ENCODE measurements at regions not wholly inside any gene's neighbourhood (a gene's known extent, or its start where the extent isn't known, plus 50 kb on each side); places are given as distances from the start of the nearest gene placed in this dataset.

DNA sequence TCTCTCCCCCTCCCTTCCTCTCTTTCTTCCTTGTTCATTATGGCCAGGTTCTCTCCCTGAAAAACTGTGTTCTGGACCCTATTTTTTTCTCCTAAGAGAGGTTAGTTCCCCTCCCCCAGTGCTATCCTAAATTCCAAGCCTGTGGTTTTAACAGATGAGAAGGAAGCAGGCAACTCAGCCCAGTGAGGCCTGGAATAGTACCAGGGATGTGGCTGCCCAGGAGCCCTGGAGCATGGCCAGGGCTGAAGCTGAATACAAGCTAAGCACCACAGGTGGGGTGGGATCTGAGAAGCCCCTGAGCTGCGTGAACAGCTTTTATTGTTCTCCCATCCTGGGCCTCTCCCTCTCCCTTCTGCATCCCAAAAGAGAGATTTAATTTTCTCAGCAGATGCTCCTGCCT, 1581.3 kb upstream of the TMEM132C start:
- TF ChIP-seq, protein P1, sequence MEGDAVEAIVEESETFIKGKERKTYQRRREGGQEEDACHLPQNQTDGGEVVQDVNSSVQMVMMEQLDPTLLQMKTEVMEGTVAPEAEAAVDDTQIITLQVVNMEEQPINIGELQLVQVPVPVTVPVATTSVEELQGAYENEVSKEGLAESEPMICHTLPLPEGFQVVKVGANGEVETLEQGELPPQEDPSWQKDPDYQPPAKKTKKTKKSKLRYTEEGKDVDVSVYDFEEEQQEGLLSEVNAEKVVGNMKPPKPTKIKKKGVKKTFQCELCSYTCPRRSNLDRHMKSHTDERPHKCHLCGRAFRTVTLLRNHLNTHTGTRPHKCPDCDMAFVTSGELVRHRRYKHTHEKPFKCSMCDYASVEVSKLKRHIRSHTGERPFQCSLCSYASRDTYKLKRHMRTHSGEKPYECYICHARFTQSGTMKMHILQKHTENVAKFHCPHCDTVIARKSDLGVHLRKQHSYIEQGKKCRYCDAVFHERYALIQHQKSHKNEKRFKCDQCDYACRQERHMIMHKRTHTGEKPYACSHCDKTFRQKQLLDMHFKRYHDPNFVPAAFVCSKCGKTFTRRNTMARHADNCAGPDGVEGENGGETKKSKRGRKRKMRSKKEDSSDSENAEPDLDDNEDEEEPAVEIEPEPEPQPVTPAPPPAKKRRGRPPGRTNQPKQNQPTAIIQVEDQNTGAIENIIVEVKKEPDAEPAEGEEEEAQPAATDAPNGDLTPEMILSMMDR (IDR thresholded peaks at IDR 0.05): no peak
- no peaks in the 10 kb centered on the region for H3K4me1 Mint-ChIP-seq (ENCODE audit: low read depth)
- H3K36me3 Mint-ChIP-seq (ENCODE audit: low read depth): no peaks in the 10 kb centered on the region; the same call in 1 of the 2 replicates

DNA sequence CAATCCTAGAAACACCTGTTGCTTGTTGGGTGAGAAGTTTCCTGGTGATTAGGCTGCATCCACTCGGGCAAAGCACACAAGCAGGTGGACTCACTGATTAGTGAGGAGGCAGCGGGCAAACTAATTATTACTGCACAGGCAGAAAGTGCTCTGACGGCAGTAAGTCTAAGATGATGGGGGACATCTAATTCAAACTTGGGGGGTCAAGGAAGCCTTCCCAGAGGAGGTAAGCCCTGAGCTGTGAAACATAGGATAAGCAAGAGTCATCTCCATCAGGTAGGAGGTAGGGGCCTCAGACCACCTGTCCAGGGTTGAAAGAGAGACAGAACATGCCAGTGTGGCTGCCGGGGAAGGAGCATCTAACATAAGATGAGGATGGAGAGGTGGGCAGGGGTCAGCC, 1578.4 kb upstream of the TMEM132C start:
- Mint-ChIP-seq H3K4me3 (no peak overlapping the region), H3K9me3 (peaks cover 37% of the 10 kb centered on the region), H3K4me1 (ENCODE audit: low read depth) (no peaks in the 10 kb centered on the region), H3K27me3 (ENCODE audit: insufficient read depth) (no peaks in the 10 kb centered on the region; the same call in 1 of the 2 replicates), H3K36me3 (ENCODE audit: low read depth) (no peaks in the 10 kb centered on the region; the same call in 1 of the 2 replicates), H3K27ac (no peak overlapping the region)
- TF ChIP-seq, protein P1 (IDR thresholded peaks at IDR 0.05): no peak
- no peak for DNase-seq

More for the DNA sequence above, 1581.3 kb upstream of the TMEM132C start:
- Mint-ChIP-seq H3K27me3 (ENCODE audit: insufficient read depth) (peaks cover 1% of the 10 kb centered on the region; the same call in 1 of the 2 replicates), H3K4me3 (no peak overlapping the region), H3K9me3 (peaks cover 42% of the 10 kb centered on the region), H3K27ac (no peak overlapping the region)
- DNase-seq: no peak

DNA sequence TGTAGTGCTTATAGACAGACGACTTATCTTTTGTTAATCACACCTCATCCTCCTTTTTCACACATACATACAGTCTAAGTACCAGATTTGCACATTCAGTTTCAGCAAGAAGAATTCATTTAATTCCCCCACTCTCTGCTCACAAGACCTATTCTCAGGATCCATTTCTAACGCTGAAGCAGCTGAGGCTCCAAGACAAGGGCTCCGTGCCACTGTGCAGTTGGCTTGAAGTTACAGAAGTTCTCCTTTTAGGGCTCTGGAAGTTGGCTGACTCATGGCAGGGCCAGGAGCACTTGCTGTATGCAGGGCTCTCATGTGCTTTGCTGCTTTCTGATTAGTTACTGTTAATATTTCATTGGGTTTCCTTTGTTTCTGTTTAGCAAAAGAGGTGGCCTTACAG, 1566.9 kb upstream of the TMEM132C start:
- Mint-ChIP-seq H3K27ac (no peak overlapping the region), H3K4me1 (ENCODE audit: low read depth) (no peaks in the 10 kb centered on the region), H3K36me3 (ENCODE audit: low read depth) (0 out of 2 replicates have a peak, but pooled peaks cover 5% of the 10 kb centered on the region), H3K4me3 (no peak overlapping the region), H3K27me3 (ENCODE audit: insufficient read depth) (peaks cover 2% of the 10 kb centered on the region; the same call in 1 of the 2 replicates), H3K9me3 (peaks cover 9% of the 10 kb centered on the region)
- no peak for DNase-seq
- TF ChIP-seq, protein P1 (IDR thresholded peaks at IDR 0.05): no peak

DNA sequence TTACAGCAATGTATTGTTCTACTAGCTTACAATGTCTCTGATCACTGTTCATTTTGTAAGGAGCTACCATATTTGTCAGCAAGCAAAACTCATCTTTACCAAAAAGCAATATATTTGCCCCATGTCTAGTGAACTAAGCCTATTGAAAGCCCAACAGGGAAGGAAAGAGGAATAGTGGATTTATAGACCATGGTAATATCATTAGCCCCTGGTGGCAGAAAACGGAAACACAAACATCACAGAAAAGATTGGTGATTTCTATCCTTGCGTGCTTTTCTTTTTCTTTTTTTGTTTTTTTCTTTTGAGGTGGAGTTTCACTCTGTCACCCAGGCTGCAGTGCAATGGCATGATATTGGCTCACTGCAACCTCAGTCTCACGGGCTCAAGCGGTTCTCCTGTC, 1562.4 kb upstream of the TMEM132C start:
- H3K4me3 Mint-ChIP-seq: no peak overlapping the region
- no peak for DNase-seq
- no peaks in the 10 kb centered on the region for H3K36me3 Mint-ChIP-seq (ENCODE audit: low read depth)
- peaks cover 2% of the 10 kb centered on the region; the same call in 1 of the 2 replicates for H3K27me3 Mint-ChIP-seq (ENCODE audit: insufficient read depth)
- H3K4me1 Mint-ChIP-seq (ENCODE audit: low read depth): no peaks in the 10 kb centered on the region
- TF ChIP-seq, protein P1 (IDR thresholded peaks at IDR 0.05): peak; percentile 42
- no peak overlapping the region for H3K27ac Mint-ChIP-seq
- peaks cover 8% of the 10 kb centered on the region; the same call in 1 of the 2 replicates for H3K9me3 Mint-ChIP-seq

DNA sequence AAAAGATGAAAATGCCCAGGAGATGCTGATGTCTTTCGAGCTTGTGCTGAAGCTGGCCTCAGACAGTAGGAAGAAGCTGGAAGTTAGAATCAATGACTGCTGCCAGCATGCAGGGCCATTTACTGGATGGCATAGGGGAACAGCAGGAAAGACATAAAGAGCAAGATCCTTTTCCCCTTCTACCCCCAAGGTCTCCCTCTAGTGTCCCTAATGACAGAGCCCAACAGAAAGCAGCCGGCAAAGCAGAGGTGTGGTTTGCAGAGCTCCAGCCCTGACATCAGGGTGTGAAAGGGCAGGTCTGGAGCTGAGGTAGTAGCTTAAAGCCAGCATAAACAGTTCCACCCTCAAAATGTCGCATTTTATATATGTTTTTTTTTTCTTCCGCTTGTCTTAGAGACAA, 1560.7 kb upstream of the TMEM132C start:
- peaks cover 16% of the 10 kb centered on the region for H3K9me3 Mint-ChIP-seq
- TF ChIP-seq, protein P1 (IDR thresholded peaks at IDR 0.05): no peak
- DNase-seq: no peak
- H3K36me3 Mint-ChIP-seq (ENCODE audit: low read depth): no peaks in the 10 kb centered on the region
- H3K4me1 Mint-ChIP-seq (ENCODE audit: low read depth): no peaks in the 10 kb centered on the region
- no peak overlapping the region for H3K4me3 Mint-ChIP-seq
- peaks cover 2% of the 10 kb centered on the region; the same call in 1 of the 2 replicates for H3K27me3 Mint-ChIP-seq (ENCODE audit: insufficient read depth)
- H3K27ac Mint-ChIP-seq: no peak overlapping the region

DNA sequence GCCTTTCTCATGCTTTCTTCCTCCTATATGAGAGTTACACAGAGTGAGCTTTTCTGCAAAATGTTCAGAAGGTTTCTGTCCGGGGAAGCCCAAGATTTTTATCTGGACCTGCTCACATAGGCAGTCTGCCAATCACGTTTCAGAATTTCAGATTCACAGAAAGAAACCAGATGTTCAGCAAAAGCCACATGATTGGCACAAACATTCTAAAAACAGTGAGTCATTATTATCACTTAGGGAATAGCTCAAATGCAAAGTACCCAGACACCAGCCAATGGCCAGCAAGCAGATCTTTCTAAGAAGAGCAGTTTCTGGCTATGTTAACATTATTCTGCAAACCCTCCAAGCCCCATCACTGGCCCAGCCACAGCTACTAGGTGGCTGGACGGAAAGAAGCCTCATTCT, 1558.5 kb upstream of the TMEM132C start:
- DNase-seq: no peak
- H3K36me3 Mint-ChIP-seq (ENCODE audit: low read depth): no peaks in the 10 kb centered on the region
- TF ChIP-seq, protein P1 (IDR thresholded peaks at IDR 0.05): no peak

More for the DNA sequence above, 1558.5 kb upstream of the TMEM132C start:
- Mint-ChIP-seq H3K9me3 (peaks cover 32% of the 10 kb centered on the region), H3K27ac (no peak overlapping the region), H3K4me1 (ENCODE audit: low read depth) (no peaks in the 10 kb centered on the region), H3K27me3 (ENCODE audit: insufficient read depth) (no peaks in the 10 kb centered on the region), H3K4me3 (no peak overlapping the region)
